HEK293 (cell line): ENCODE measurements at regions not wholly inside any gene's neighbourhood (a gene's known extent, or its start where the extent isn't known, plus 50 kb on each side); places are given as distances from the start of the nearest gene placed in this dataset.
A peak's percentile ranks its signal among the peaks of the same experiment; 100 is the strongest.

Experiments
- CTCF ChIA-PET: fragments of 350-600 bp; formaldehyde crosslinking; extraction: SDS; loops from one replicate; lab custom pipeline; 2021; ENCODE audit warnings: antibody characterized with exemption; lab: Yijun Ruan, JAX
- POLR2A ChIA-PET: fragments of 300-600 bp; formaldehyde crosslinking; extraction: SDS; loops from one replicate; lab custom pipeline; 2020; ENCODE audit warnings: antibody characterized with exemption, inconsistent platforms; lab: Yijun Ruan, JAX
- H3K27ac ChIP-seq: fragments of 200-500 bp; sonication (Bioruptor generic); 2 replicates; pipeline ENCODE4 v1.5.1; 2014; ENCODE audit warnings: low read depth, low read length, control low read depth, inconsistent platforms; ENCODE audit errors: extremely low read depth
- H3K36me3 ChIP-seq, 2 experiments: fragments of 200-500 bp in 1 of 2; sonication (Bioruptor generic) in 1 of 2; 1 replicate in 1 of 2; 2 replicates in 1 of 2; pipeline ENCODE4 v1.5.1; 2014 to 2017; ENCODE audit warnings: inconsistent platforms in 2 of 2, low read length in 2 of 2; ENCODE audit not compliant: control insufficient read depth in 2 of 2, insufficient read depth in 1 of 2
- H3K4me1 ChIP-seq: fragments of 200-500 bp; sonication (Bioruptor generic); 2 replicates; pipeline ENCODE4 v1.5.1; 2014; ENCODE audit warnings: mild to moderate bottlenecking, low read length, inconsistent platforms; ENCODE audit not compliant: control insufficient read depth, insufficient read depth
- H3K4me3 ChIP-seq: 2 replicates; pipeline ENCODE4 v1.5.1; 2011; ENCODE audit warnings: low read depth, mild to moderate bottlenecking, control low read depth, low read length, moderate library complexity
- H3K9me3 ChIP-seq: fragments of 200-500 bp; sonication (Bioruptor generic); 2 replicates; pipeline ENCODE4 v1.5.1; 2014; ENCODE audit warnings: low read depth, low read length, inconsistent platforms; ENCODE audit not compliant: control insufficient read depth, insufficient read depth
- BCL6B ChIP-seq: fragments of 450-650 bp; formaldehyde crosslinking; IDR thresholded peaks from 2 replicates; pipeline ENCODE4 v1.5.1; 2017; ENCODE audit warnings: missing biosample characterization, missing genetic modification characterization
- EGR2 ChIP-seq: fragments of 450-650 bp; formaldehyde crosslinking; IDR thresholded peaks from 2 replicates; pipeline ENCODE4 v1.5.1; 2016; ENCODE audit warnings: low read depth, missing biosample characterization, missing genetic modification characterization
- GLIS2 ChIP-seq: fragments of 450-650 bp; formaldehyde crosslinking; IDR thresholded peaks from 2 replicates; pipeline ENCODE4 v1.5.1; 2016; ENCODE audit warnings: missing biosample characterization, missing genetic modification characterization
- KLF1 ChIP-seq: fragments of 450-650 bp; formaldehyde crosslinking; IDR thresholded peaks from 2 replicates; pipeline ENCODE4 v1.5.1; 2016; ENCODE audit warnings: missing biosample characterization, missing genetic modification characterization
- KLF8 ChIP-seq: fragments of 450-650 bp; formaldehyde crosslinking; IDR thresholded peaks from 2 replicates; pipeline ENCODE4 v1.5.1; 2016; ENCODE audit warnings: missing biosample characterization, missing genetic modification characterization
- MZF1 ChIP-seq: fragments of 450-650 bp; formaldehyde crosslinking; IDR thresholded peaks from 2 replicates; pipeline ENCODE4 v1.5.1; 2017; ENCODE audit warnings: missing biosample characterization, missing genetic modification characterization, borderline replicate concordance
- SALL2 ChIP-seq: fragments of 450-650 bp; formaldehyde crosslinking; IDR thresholded peaks from 2 replicates; pipeline ENCODE4 v1.5.0; 2017; ENCODE audit warnings: missing biosample characterization, mild to moderate bottlenecking, missing genetic modification characterization, borderline replicate concordance
- SETDB1 ChIP-seq: IDR thresholded peaks from one replicate; pipeline ENCODE4 v1.6.1; 2017; ENCODE audit warnings: mild to moderate bottlenecking, low read length, moderate library complexity, mixed read lengths; ENCODE audit not compliant: insufficient read length
- TCF7L2 ChIP-seq: IDR thresholded peaks from 2 replicates; pipeline ENCODE4 v1.6.1; 2011; ENCODE audit warnings: low read depth, mild to moderate bottlenecking, inconsistent platforms, low read length, moderate library complexity, borderline replicate concordance
- ZFP69B ChIP-seq: fragments of 450-650 bp; formaldehyde crosslinking; IDR thresholded peaks from 2 replicates; pipeline ENCODE4 v1.5.1; 2016; ENCODE audit warnings: missing biosample characterization, missing genetic modification characterization
- ZNF112 ChIP-seq: fragments of 450-650 bp; formaldehyde crosslinking; IDR thresholded peaks from 2 replicates; pipeline ENCODE4 v1.5.0; 2017; ENCODE audit warnings: missing biosample characterization, missing genetic modification characterization
- ZNF114 ChIP-seq: fragments of 450-650 bp; formaldehyde crosslinking; IDR thresholded peaks from 2 replicates; pipeline ENCODE4 v1.5.0; 2017; ENCODE audit warnings: missing biosample characterization, missing genetic modification characterization
- ZNF157 ChIP-seq: fragments of 450-650 bp; formaldehyde crosslinking; IDR thresholded peaks from 2 replicates; pipeline ENCODE4 v1.5.1; 2016; ENCODE audit warnings: missing biosample characterization, missing genetic modification characterization
- ZNF223 ChIP-seq: fragments of 450-650 bp; formaldehyde crosslinking; IDR thresholded peaks from 2 replicates; pipeline ENCODE4 v1.5.1; 2016; ENCODE audit warnings: missing biosample characterization, missing genetic modification characterization
- ZNF324 ChIP-seq: fragments of 450-650 bp; formaldehyde crosslinking; IDR thresholded peaks from 2 replicates; pipeline ENCODE4 v1.5.1; 2016; ENCODE audit warnings: missing biosample characterization, missing genetic modification characterization
- ZNF354C ChIP-seq: fragments of 450-650 bp; formaldehyde crosslinking; IDR thresholded peaks from 2 replicates; pipeline ENCODE4 v1.5.1; 2016; ENCODE audit warnings: missing biosample characterization, missing genetic modification characterization, low read depth, borderline replicate concordance
- ZNF394 ChIP-seq: fragments of 450-650 bp; formaldehyde crosslinking; IDR thresholded peaks from 2 replicates; pipeline ENCODE4 v1.5.1; 2016; ENCODE audit warnings: missing biosample characterization, missing genetic modification characterization, mild to moderate bottlenecking, moderate library complexity, borderline replicate concordance
- ZNF423 ChIP-seq: fragments of 450-650 bp; formaldehyde crosslinking; IDR thresholded peaks from 2 replicates; pipeline ENCODE4 v1.5.1; 2016; ENCODE audit warnings: missing biosample characterization, missing genetic modification characterization
- ZNF544 ChIP-seq: fragments of 450-650 bp; formaldehyde crosslinking; IDR thresholded peaks from 2 replicates; pipeline ENCODE4 v1.5.0; 2017; ENCODE audit warnings: missing biosample characterization, missing genetic modification characterization
- ZNF571 ChIP-seq: fragments of 450-650 bp; formaldehyde crosslinking; IDR thresholded peaks from 2 replicates; pipeline ENCODE4 v1.5.0; 2017; ENCODE audit warnings: missing biosample characterization, missing genetic modification characterization
- ZNF600 ChIP-seq: fragments of 450-650 bp; formaldehyde crosslinking; IDR thresholded peaks from 2 replicates; pipeline ENCODE4 v1.5.1; 2016; ENCODE audit warnings: missing biosample characterization, missing genetic modification characterization
- ZNF658 ChIP-seq: fragments of 450-650 bp; formaldehyde crosslinking; IDR thresholded peaks from 2 replicates; pipeline ENCODE4; 2016; ENCODE audit warnings: missing biosample characterization, missing genetic modification characterization
- ZNF791 ChIP-seq: fragments of 450-650 bp; formaldehyde crosslinking; IDR thresholded peaks from 2 replicates; pipeline ENCODE4 v1.5.1; 2016; ENCODE audit warnings: missing biosample characterization, missing genetic modification characterization
- ZNF837 ChIP-seq: fragments of 450-650 bp; formaldehyde crosslinking; IDR thresholded peaks from 2 replicates; pipeline ENCODE4 v1.5.1; 2016; ENCODE audit warnings: missing biosample characterization, missing genetic modification characterization
- ZSCAN18 ChIP-seq: fragments of 450-650 bp; formaldehyde crosslinking; IDR thresholded peaks from 2 replicates; pipeline ENCODE4 v1.5.1; 2016; ENCODE audit warnings: missing biosample characterization, missing genetic modification characterization
- ZXDB ChIP-seq: fragments of 450-650 bp; formaldehyde crosslinking; IDR thresholded peaks from 2 replicates; pipeline ENCODE4 v1.5.1; 2016; ENCODE audit warnings: missing biosample characterization, missing genetic modification characterization
- TF ChIP-seq, protein P1 (sequence below): fragments of 450-650 bp; formaldehyde crosslinking; IDR thresholded peaks from 2 replicates; pipeline ENCODE4 v1.5.1; 2016; ENCODE audit warnings: missing biosample characterization, missing genetic modification characterization
- TF ChIP-seq, protein P2 (sequence below): fragments of 450-650 bp; IDR thresholded peaks from 2 replicates; pipeline ENCODE4 v1.5.1; 2018; ENCODE audit warnings: missing biosample characterization, missing genetic modification characterization
- TF ChIP-seq, protein P3 (sequence below): fragments of 450-650 bp; formaldehyde crosslinking; IDR thresholded peaks from 2 replicates; pipeline ENCODE4 v1.5.1; 2016; ENCODE audit warnings: missing biosample characterization, missing genetic modification characterization

- no peak for TF ChIP-seq ZNF223 (tag by site-specific recombination)
These were observed 167.7 kb downstream of the TSHZ3 start (continued) for GRCh38 chr19:31181535-31181934.

GRCh38 chr19:31180907-31181306 is 168.3 kb downstream of the TSHZ3 start:
- CTCF ChIA-PET: no interaction called here
- POLR2A ChIA-PET: no interaction called here
- Histone ChIP-seq H3K27ac (no peak overlapping the region), H3K9me3 (no peaks in the 10 kb centered on the region; the same call in 1 of the 2 replicates), H3K4me3 (no peak overlapping the region), H3K4me1 (no peaks in the 10 kb centered on the region), H3K36me3 (no peaks in the 10 kb centered on the region)
- no peak for TF ChIP-seq EGR2 (tag by site-specific recombination)
- TF ChIP-seq GLIS2 (tag by site-specific recombination): no peak
- TF ChIP-seq, protein P1, sequence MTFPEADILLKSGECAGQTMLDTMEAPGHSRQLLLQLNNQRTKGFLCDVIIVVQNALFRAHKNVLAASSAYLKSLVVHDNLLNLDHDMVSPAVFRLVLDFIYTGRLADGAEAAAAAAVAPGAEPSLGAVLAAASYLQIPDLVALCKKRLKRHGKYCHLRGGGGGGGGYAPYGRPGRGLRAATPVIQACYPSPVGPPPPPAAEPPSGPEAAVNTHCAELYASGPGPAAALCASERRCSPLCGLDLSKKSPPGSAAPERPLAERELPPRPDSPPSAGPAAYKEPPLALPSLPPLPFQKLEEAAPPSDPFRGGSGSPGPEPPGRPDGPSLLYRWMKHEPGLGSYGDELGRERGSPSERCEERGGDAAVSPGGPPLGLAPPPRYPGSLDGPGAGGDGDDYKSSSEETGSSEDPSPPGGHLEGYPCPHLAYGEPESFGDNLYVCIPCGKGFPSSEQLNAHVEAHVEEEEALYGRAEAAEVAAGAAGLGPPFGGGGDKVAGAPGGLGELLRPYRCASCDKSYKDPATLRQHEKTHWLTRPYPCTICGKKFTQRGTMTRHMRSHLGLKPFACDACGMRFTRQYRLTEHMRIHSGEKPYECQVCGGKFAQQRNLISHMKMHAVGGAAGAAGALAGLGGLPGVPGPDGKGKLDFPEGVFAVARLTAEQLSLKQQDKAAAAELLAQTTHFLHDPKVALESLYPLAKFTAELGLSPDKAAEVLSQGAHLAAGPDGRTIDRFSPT (tag by site-specific recombination): no peak
- no peak for TF ChIP-seq ZNF394 (tag by site-specific recombination)
- no peak for TF ChIP-seq KLF8 (tag by site-specific recombination)
- no peak for TF ChIP-seq KLF1 (tag by site-specific recombination)
- no peak for TF ChIP-seq ZNF157
- no peak for TF ChIP-seq ZNF571
- TF ChIP-seq SALL2 (tag by site-specific recombination): no peak
- TF ChIP-seq MZF1 (tag by site-specific recombination): no peak
- no peak for TF ChIP-seq ZNF837 (tag by site-specific recombination)
- no peak for TF ChIP-seq TCF7L2
- TF ChIP-seq ZFP69B (tag by site-specific recombination): no peak
- no peak for TF ChIP-seq ZNF112
- no peak for TF ChIP-seq ZXDB (tag by site-specific recombination)
- no peak for TF ChIP-seq ZNF600 (tag by site-specific recombination)

DNA sequence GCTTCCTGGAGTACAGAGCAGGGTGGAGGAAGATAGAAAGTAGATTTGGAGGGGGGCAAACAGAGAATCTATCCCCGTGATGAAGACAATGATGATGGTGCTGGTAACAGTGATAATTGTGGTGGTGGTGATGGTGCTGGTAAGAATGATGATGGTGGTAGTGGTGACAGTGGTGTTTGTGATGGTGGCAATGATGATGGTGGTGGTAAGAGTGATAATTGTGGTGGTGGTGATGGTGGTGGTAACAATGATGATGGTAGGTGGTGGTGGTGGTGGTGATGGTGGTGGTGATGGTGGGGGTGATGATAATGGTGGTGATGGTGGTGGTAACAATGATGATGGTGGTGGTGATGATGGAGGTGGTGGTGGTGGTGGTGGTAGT is 169.8 kb downstream of the TSHZ3 start:
- no peaks in the 10 kb centered on the region; the same call in 1 of the 2 replicates for H3K9me3 ChIP-seq
- H3K27ac ChIP-seq: no peak overlapping the region
- no peak overlapping the region for H3K4me3 ChIP-seq
- ChIA-PET POLR2A (no interaction called here), CTCF (interaction anchor here (0.5 to 1.1 kb wide), 5 partner anchors 53 to 514 kb away, joined by 3 to 5 read pairs (median 3); no protein-coding TSS in a partner anchor)
- H3K36me3 ChIP-seq: no peaks in the 10 kb centered on the region
- no peaks in the 10 kb centered on the region for H3K4me1 ChIP-seq
- TF ChIP-seq ZNF354C: no peak
- TF ChIP-seq ZNF324: no peak
- TF ChIP-seq ZNF791: 0 out of 2 replicates have a peak, but pooled peaks have one; percentile 69
- TF ChIP-seq BCL6B (tag by site-specific recombination): no peak
- TF ChIP-seq SETDB1: no peak
- TF ChIP-seq ZSCAN18 (tag by site-specific recombination): 0 out of 2 replicates have a peak, but pooled peaks have one; percentile 23
- TF ChIP-seq ZNF394 (tag by site-specific recombination): no peak
- TF ChIP-seq ZNF658 (tag by site-specific recombination): peak; percentile 61; the same call in 1 of the 2 replicates
- peak; percentile 80; the same call in 1 of the 2 replicates for TF ChIP-seq ZNF114 (tag by site-specific recombination)
- TF ChIP-seq, protein P2, sequence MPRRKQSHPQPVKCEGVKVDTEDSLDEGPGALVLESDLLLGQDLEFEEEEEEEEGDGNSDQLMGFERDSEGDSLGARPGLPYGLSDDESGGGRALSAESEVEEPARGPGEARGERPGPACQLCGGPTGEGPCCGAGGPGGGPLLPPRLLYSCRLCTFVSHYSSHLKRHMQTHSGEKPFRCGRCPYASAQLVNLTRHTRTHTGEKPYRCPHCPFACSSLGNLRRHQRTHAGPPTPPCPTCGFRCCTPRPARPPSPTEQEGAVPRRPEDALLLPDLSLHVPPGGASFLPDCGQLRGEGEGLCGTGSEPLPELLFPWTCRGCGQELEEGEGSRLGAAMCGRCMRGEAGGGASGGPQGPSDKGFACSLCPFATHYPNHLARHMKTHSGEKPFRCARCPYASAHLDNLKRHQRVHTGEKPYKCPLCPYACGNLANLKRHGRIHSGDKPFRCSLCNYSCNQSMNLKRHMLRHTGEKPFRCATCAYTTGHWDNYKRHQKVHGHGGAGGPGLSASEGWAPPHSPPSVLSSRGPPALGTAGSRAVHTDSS (tag by site-specific recombination): peak; percentile 26; the same call in 1 of the 2 replicates
- no peak for TF ChIP-seq ZNF423 (tag by site-specific recombination)
- peak; percentile 34; the same call in 1 of the 2 replicates for TF ChIP-seq ZNF544
- TF ChIP-seq, protein P3, sequence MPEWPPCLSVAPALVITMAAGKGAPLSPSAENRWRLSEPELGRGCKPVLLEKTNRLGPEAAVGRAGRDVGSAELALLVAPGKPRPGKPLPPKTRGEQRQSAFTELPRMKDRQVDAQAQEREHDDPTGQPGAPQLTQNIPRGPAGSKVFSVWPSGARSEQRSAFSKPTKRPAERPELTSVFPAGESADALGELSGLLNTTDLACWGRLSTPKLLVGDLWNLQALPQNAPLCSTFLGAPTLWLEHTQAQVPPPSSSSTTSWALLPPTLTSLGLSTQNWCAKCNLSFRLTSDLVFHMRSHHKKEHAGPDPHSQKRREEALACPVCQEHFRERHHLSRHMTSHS: peak; percentile 52; the same call in 1 of the 2 replicates
